ENCODE measurements at regions not wholly inside any gene's neighbourhood (a gene's known extent, or its start where the extent isn't known, plus 50 kb on each side); places are given as distances from the start of the nearest gene placed in this dataset.
"Not testable (repeated sequence)": the region's sequence is repeated elsewhere in the genome, so short reads cannot be mapped to it uniquely, and the experiment has no call there.

DNA sequence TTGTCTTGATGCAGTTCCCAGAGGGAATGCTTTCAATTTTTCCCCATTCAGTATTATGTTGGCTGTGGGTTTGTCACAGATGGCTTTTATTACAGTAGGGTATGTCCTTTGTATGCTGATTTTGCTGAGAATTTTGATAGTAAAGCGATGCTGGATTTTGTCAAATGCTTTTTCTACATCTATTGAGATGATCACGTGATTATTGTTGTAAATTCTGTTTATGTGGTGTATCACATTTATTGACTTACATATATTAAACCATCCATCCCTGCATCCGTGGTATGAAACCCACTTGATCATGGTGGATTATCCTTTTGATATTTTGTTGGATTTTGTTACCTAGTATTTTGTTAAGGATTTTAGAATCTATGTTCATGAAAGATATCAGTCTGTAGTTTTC is 959.8 kb upstream of the ROBO1 start:
- DNase-seq; intact Hi-C loops (cut with DNase I); ATAC-seq (ENCODE audit: poor library complexity): not testable (repeated sequence)

DNA sequence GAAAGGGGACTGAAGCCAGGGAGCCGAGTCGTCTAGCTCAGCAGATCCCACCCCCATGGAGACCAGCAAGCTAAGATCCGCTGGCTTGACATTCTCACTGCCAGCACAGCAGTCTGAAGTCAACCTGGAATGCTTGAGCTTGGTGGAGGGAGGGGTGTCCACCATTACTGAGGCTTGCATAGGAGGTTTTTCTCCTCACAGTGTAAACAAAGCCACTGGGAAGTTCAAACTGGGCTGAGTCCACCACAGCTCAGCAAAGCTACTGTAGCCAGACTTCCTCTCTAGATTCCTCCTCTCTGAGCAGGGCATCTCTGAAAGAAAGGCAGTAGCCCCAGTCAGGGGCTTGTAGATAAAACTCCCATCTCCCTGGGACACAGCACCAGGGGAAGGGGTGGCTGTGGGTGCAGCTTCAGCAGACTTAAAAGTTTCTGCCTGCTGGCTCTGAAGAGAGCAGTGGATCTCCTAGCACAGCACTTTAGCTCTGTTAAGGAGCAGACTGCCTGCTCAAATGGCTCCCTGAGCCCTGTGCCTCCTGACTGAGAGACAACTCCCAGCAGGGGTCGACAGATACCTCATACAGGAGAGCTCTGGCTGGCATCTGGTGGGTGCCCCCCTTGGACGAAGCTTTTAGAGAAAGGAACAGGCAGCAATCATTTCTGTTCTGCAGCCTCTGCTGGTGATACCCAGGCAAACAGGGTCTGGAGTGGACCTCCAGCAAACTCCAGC is 942.0 kb upstream of the ROBO1 start:
- DNase-seq; intact Hi-C loops (cut with DNase I); ATAC-seq (ENCODE audit: poor library complexity): not testable (repeated sequence)

DNA sequence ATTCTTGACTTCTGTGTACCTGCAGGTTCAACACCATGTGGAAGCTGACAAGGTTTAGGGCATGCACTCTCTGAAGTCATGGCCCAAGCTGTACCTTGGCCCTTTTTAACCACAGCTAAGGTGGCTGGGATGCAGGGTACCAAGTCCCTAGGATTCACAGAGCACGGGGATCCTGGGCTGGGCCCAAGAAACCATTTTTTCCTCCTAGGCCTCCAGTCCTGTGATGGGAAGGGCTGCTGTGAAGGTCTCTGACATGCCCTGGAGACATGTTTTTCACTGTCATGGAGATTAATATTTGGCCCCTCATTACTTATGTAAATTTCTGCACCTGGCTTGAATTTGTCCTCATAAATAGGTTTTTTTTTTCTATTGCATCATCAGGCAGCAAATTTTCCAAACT is 937.5 kb upstream of the ROBO1 start:
- intact Hi-C loops (cut with DNase I), result no loop called here
- DNase-seq (no peak), ATAC-seq (ENCODE audit: poor library complexity) (no peak)

DNA sequence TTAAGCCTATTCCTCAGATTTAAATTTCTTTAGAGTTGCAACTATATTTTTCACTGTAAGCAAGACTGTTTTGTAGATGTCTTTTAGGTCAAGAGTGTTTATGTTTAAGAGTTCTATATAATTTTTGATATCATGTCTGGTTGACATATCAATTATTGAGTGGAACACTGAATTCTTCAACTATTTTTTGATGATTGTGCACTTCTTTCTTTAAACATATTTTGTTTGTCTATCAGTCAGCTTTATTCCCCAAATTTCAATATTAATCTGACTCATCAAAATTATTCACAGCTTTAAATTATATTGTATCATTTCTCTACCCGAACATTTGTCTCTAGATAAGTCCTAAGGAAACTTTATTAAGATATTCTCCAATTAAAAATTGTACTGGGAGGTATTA is 933.6 kb upstream of the ROBO1 start:
- no peak for DNase-seq
- no peak for ATAC-seq (ENCODE audit: poor library complexity)
- intact Hi-C loops (cut with DNase I), result no loop called here

DNA sequence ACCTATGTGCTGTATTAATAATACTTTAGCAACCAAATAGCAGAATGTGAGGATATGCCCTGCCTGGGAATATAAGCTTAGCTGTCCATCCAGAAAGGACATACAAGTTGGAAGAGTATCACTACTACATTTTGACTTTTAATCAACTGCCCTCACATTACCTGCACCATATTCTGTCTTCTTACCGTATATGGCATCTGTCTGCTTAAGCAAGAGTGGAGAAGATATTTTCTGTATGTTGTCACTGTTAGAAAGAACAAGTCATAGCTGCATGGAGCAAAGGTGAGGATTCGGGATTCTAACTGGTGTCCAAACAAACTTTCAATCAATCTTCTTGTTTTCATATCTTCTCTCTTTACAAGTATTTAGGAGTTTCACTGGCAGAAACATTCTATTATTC is 929.5 kb upstream of the ROBO1 start:
- ATAC-seq (ENCODE audit: poor library complexity) (no peak), DNase-seq (no peak)
- intact Hi-C loops (cut with DNase I), result loop anchor here (10.0 kb wide), 1 partner anchor 1172 kb away; no protein-coding TSS in a partner anchor

DNA sequence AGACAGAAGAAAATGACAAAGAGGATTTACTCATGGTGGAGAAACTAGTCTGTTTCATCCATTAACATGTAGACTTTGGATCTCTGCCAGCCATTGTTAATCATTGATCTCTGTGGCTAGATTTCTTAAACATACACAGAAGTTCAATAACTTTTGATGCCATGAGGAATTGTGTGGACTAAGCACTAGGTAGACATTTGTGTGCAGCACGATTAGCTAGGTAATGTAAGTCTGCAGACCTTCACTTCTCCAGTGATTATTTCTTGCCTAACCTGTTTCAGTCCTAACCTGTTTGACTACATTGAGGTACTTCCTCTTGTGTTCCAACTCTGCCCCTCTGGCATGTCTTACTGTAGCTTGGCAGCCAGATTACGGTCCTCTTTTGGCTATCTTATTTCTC is 928.5 kb upstream of the ROBO1 start:
- ATAC-seq (ENCODE audit: poor library complexity), result no peak
- intact Hi-C loops (cut with DNase I), result loop anchor here (10.0 kb wide), 1 partner anchor 1171 kb away; no protein-coding TSS in a partner anchor
- DNase-seq, result no peak

DNA sequence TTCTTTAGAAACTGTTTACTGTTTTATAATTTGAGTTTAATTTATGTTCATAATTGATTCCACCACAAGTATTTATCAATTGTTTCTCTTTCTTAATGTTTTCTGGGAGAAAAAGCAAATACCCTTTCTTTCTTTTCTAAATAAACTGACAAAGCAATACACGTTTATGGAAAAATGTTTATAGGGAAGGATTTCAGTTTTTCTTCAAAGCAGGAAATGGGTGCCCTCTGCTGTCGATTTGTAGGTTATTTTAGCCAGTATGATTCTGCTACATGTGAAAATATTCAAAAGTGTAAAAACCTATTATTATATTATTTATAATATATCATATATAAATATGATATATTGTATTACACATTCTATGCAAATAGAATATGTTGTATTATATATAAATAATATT is 921.0 kb upstream of the ROBO1 start:
- no peak for DNase-seq
- no peak for ATAC-seq (ENCODE audit: poor library complexity)
- intact Hi-C loops (cut with DNase I), result no loop called here

DNA sequence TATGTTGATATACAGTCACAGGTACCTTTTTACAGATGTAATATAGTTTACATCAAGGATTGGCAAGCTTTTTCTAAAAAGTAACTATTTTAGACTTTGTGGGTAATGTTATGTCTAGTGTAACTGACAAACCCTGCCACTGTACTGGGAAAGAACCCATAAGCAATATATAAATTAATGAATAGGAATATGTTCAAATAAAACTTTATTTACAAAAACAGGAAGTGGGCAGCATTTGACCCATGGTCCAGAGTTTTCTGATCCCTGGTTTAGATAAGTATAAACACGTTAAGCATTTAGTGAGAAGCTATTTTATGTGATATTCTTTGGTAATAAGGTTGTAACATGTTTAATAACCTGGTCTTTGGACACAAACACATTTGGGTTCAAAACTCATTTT is 915.2 kb upstream of the ROBO1 start:
- intact Hi-C loops (cut with DNase I), result no loop called here
- no peak for DNase-seq
- no peak for ATAC-seq (ENCODE audit: poor library complexity)

DNA sequence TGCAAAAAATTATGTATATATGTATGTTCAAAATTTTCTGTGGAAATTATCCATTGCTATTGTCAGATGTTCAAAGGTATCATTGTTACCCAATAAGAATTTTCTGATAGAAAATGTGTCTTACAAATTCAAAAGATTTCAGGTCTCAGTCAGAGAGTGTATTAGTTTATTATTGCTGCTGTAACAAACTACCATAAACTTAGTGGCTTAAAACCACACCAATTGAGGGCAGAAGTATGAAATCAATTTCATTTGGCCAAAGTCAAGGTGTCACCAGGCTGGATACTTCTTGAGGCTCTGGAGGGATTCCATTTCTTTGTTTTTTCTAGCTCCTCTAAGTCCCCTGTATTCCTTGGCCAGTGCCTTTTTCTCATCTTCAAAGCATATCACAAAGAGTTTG is 914.4 kb upstream of the ROBO1 start:
- DNase-seq (no peak), ATAC-seq (ENCODE audit: poor library complexity) (no peak)
- intact Hi-C loops (cut with DNase I), result no loop called here

DNA sequence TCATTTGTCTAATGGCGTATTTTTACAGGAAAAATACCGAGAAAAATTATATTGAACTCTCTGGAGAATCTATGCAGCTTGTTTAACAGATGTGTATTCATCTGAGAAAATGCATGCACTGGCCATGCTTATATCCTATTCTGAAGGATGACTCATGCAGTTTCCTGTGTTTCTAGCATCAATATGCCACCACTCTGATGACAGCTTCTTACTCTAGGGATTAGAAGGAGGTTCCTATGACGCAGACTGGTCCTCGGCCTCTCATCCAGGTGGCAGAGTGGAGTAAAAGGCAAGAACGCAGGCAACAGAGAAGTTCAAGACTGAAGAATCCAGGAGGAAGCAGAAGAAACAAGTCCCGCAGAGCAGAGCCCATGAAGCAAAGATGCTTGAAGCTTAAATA is 910.0 kb upstream of the ROBO1 start:
- ATAC-seq (ENCODE audit: poor library complexity) (no peak), DNase-seq (no peak)
- intact Hi-C loops (cut with DNase I), result no loop called here

DNA sequence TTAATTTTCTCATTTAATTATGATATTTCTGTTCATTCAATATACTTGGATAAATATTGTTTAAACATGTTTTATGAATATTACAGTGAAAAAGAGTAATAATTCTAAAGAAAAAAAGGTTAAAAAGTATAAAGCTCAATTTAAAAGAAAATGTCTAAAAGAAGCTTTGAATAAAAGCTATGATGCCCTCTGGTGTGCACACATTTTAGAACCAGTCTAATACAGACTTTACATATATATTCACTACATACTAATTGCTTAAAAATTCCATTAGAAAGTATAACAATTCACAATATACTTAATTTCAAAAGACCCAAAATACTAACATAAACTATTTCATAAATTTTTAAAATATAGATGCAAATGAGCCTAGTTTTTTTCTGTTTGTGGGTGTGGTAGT is 909.1 kb upstream of the ROBO1 start:
- intact Hi-C loops (cut with DNase I), result no loop called here
- ATAC-seq (ENCODE audit: poor library complexity) (no peak), DNase-seq (no peak)

DNA sequence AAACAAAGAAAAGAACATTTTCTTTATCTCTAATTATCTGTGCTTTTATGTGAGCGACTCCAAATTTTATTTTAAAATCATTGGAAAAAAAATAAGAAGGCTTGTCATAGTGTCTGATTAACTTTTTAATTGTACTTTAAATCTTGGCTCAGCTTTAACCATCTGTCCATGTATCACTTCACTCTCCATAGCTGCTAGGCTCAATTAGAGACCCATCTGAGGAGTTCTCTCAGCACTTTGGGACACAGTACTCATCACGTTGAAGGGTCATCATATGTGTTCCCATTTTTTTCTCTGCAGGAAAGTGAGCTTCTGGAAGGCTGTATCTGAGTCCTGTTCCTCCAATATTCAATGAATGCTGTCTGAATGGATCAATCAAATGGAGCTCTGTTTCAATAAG is 908.5 kb upstream of the ROBO1 start:
- intact Hi-C loops (cut with DNase I), result no loop called here
- ATAC-seq (ENCODE audit: poor library complexity), result no peak

DNA sequence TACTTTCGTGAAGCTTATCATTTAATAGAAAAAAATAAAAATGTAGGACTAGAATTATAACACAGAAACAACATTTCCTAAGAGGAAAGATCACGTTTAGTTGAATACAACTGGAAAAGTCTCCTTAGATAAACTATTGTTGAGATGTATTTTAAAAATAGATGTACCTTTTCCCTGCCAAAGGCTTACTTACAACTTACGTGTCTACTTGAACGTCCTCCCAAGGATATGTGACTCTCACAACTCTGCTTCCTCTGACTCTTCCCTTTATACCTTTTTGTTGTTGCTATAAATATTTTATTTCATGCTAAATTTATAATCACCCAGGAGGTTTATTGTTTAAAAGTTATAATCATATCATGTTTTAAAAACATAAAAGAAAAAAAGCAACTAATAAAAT is 908.0 kb upstream of the ROBO1 start:
- ATAC-seq (ENCODE audit: poor library complexity) (no peak), DNase-seq (no peak)
- intact Hi-C loops (cut with DNase I), result no loop called here

More for the DNA sequence above, 908.5 kb upstream of the ROBO1 start:
- DNase-seq, result no peak

DNA sequence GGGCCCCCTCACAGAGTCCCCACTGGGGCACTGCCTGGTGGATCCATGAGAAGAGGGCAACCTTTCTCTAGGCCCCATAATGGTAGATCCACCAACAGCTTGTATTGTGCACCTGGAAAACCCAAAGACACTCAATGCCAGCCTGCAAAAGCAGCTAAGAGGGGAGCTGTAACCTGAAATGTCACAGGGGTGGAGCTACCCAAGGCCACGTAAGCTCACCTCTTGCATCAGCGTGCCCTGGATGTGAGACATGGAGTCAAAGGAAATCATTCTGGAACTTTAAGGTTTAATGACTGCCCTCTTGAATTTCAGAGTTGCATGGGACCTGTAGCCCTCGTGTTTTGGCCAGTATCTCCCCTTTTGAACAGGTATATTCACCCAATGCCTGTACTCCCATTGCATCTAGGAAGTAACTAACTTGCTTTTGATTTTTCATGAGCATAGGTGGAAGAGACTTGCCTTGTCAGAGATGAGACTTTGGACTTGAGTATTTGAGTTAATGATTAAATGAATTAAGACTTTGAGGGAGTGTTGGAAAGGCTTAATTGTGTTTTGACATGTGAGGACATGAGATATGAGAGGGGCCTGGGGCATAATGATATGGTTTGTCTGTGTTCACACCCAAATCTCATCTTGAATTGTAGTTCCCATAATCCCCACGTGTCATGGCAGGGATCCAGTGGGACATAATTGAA is 900.9 kb upstream of the ROBO1 start:
- intact Hi-C loops (cut with DNase I), result no loop called here
- ATAC-seq (ENCODE audit: poor library complexity), result no peak
- no peak for DNase-seq

DNA sequence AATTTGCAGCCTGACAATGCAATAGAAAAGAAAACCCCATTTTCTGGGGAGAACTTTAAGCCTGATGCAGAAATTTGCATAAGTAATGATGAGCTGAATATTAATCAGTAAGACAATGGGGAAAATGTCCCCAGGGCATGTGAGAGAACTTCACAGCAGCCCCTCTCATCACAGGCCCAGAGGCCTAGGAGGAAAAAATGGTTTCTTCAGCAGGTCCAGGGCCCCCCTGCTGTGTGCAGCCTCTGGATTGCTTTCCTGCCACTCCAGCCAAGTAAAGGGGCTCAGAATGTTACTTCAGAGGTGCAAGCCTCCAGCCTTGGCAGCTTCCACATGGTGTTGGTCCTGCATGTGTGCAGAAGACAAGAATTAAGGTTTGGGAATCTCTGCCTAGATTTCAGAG is 900.3 kb upstream of the ROBO1 start:
- ATAC-seq (ENCODE audit: poor library complexity), result no peak
- DNase-seq, result no peak
- intact Hi-C loops (cut with DNase I), result no loop called here

DNA sequence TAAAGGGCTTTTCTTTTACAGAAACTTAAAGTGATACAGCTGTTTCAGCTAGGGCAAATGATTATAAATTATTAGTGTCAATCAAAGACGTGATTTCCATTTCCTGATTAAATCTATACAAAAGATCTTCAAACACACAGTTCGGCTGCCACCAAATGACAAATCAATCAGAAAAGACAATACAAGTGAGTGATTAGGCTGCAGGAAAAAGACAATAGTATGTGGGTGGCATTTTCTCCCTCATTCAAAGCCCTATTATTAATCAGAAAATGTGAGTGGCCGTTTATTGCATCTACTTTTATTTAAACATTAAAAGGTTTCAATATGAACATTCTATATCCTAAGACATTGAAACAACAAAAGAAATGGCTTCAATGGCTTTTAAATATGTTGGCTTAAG is 895.6 kb upstream of the ROBO1 start:
- ATAC-seq (ENCODE audit: poor library complexity) (no peak), DNase-seq (no peak)
- intact Hi-C loops (cut with DNase I), result no loop called here

DNA sequence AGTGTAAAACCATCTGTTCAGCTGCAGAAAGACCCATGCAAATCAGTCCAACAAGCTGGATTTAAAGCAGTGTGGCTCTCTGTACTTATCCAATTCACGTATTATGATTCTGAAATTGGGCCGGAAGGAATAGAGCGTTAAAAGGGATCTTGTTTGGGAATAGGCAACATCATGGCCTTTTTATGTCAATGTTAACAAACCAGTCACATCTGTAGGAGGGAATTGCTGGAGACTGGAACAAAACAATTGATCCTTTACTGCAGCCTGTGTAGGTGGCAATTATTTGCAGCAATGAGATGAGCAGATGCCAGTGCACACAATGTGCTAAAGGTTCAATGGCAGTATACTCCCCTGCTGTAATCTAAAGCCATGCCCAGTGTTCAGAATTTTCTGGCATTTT is 887.4 kb upstream of the ROBO1 start:
- ATAC-seq (ENCODE audit: poor library complexity), result no peak
- DNase-seq, result no peak
- intact Hi-C loops (cut with DNase I), result no loop called here

DNA sequence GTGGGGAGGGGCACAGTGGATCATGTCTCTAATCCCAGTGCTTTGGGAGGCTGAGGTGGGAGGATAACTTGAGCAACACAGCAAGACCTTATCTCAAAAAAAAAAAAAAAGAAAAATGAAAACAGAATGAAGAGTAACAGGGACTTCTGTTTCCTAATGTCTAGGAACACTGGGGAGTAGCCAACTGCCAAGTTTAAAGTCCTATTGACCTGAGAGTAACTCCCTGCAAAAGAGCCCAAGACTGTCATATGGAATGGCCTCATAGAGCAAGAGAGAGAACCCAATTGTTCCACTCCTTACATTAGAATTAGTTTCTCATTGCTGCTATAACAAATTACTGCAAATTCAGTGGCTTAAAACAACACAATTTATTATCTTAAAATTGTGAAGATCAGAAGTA is 881.4 kb upstream of the ROBO1 start:
- DNase-seq (no peak), ATAC-seq (ENCODE audit: poor library complexity) (no peak)
- intact Hi-C loops (cut with DNase I), result no loop called here

DNA sequence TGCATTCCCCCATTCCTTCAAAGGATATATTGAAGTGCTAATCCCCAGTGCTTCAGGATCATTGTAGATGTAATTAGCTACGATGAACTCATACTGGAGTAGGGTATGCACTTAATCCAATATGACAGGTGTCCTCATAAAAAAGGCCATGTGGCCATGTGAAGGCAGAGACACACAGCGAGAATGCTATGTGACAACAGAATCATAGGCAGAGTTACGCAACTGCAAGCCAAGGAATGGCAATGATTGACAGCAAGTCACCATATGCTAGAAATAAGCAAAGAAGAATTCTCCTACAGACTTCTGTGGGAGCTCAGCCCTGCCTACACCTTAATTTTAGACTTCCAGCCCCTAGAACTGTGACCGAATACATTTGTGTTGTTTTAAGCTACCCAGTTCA is 875.6 kb upstream of the ROBO1 start:
- ATAC-seq (ENCODE audit: poor library complexity) (no peak), DNase-seq (no peak)
- intact Hi-C loops (cut with DNase I), result no loop called here

All from Right ventricle myocardium superior (tissue), 1 donor.